GM12878 (cell line): ENCODE measurements at regions not wholly inside any gene's neighbourhood (a gene's known extent, or its start where the extent isn't known, plus 50 kb on each side); places are given as distances from the start of the nearest gene placed in this dataset.

ENCODE experiments used
- ATAC-seq: fragments of 200-7000 bp; cut with Tn5 transposase; 3 replicates; pipeline ENCODE4 v1.9.1; 2020; ENCODE audit warnings: mild to moderate bottlenecking, moderate library complexity
- BruUV-seq: library from RNA; stranded (reverse); fragments of 400-500 nt; replicated peaks from 2 replicates; lab custom pipeline; 2021; lab: Mats Ljungman, UMichigan
- CTCF ChIA-PET: fragments of 300-600 bp; sonication (Branson Sonifier 250); formaldehyde crosslinking; extraction: SDS; loops from one replicate; lab custom pipeline; 2021; ENCODE audit warnings: inconsistent platforms; lab: Yijun Ruan, JAX
- POLR2A ChIA-PET: fragments of 350-600 bp; formaldehyde crosslinking; extraction: SDS; loops from one replicate; lab custom pipeline; 2021; ENCODE audit warnings: inconsistent platforms; lab: Charles Lee
- RAD21 ChIA-PET: fragments of 300-600 bp; sonication (Branson Sonifier 250); formaldehyde crosslinking; loops from one replicate; lab custom pipeline; 2023; ENCODE audit warnings: antibody characterized with exemption; ENCODE audit not compliant: unreplicated experiment; lab: Charles Lee
- SMC1A ChIA-PET: fragments of 300-600 bp; sonication (Branson Sonifier 250); formaldehyde crosslinking; loops from one replicate; lab custom pipeline; 2023; ENCODE audit not compliant: unreplicated experiment, uncharacterized antibody; lab: Charles Lee
- DNase-seq: peaks from one replicate; pipeline ENCODE4 v3.0.0-alpha.2; 2011; ENCODE audit warnings: low read depth, low spot score
- FAIRE-seq: peaks from 3 replicates; lab custom pipeline; 2011; peaks lifted over from hg19 to GRCh38; lab: Jason Lieb, UNC
- H2AFZ ChIP-seq: 2 replicates; pipeline ENCODE4 v1.6.0; 2011; ENCODE audit warnings: low read depth, low read length, control low read depth; ENCODE audit not compliant: control insufficient read depth
- H3K27ac ChIP-seq: 2 replicates; pipeline ENCODE4 v1.5.1; 2011; ENCODE audit warnings: control low read depth; ENCODE audit not compliant: control insufficient read depth, insufficient read depth
- H3K27me3 ChIP-seq, 2 experiments: replicated peaks in 1 of 2; 2 replicates each; pipeline versions ENCODE4 v1.6.0 to v1.6.1; 2011; ENCODE audit warnings: low read length in 1 of 2; ENCODE audit not compliant: control insufficient read depth in 2 of 2, insufficient read depth in 2 of 2
- H3K36me3 ChIP-seq, 2 experiments: 2 replicates each; pipeline ENCODE4 v1.5.1; 2011; ENCODE audit warnings: low read length in 1 of 2; ENCODE audit not compliant: control insufficient read depth in 2 of 2, insufficient read depth in 2 of 2
- H3K4me1 ChIP-seq: 2 replicates; pipeline ENCODE4 v1.6.1; 2011; ENCODE audit warnings: mild to moderate bottlenecking, low read length, moderate library complexity, mixed read lengths; ENCODE audit not compliant: control insufficient read depth, insufficient read depth
- H3K4me2 ChIP-seq: 2 replicates; pipeline ENCODE4 v1.6.0; 2011; ENCODE audit warnings: control low read depth; ENCODE audit not compliant: control insufficient read depth, insufficient read depth
- H3K4me3 ChIP-seq: fragments of 200-600 bp; sonication (generic); 2 replicates; pipeline ENCODE4 v1.5.1; 2016
- H3K79me2 ChIP-seq: 2 replicates; pipeline ENCODE4 v1.6.0; 2011; ENCODE audit warnings: low read length; ENCODE audit not compliant: control insufficient read depth, insufficient read depth
- H3K9ac ChIP-seq: 2 replicates; pipeline ENCODE4 v1.8.0; 2011; ENCODE audit warnings: low read length, control low read depth, mixed read lengths; ENCODE audit not compliant: control insufficient read depth, insufficient read depth
- H3K9me3 ChIP-seq: replicated peaks from 3 replicates; pipeline ENCODE4 v1.5.1; 2011; ENCODE audit warnings: mild to moderate bottlenecking, low read length; ENCODE audit not compliant: control insufficient read depth, insufficient read depth
- H4K20me1 ChIP-seq: 2 replicates; pipeline ENCODE4 v1.6.0; 2011; ENCODE audit not compliant: control insufficient read depth, insufficient read depth
- BACH1 ChIP-seq: fragments of 450-650 bp; IDR thresholded peaks from 2 replicates; pipeline ENCODE4 v1.6.1; 2017; ENCODE audit warnings: mild to moderate bottlenecking, borderline replicate concordance
- KLF5 ChIP-seq: fragments of 450-650 bp; IDR thresholded peaks from 2 replicates; pipeline ENCODE4 v1.6.1; 2014; ENCODE audit warnings: mild to moderate bottlenecking; ENCODE audit not compliant: partially characterized antibody
- MEF2A ChIP-seq: IDR thresholded peaks from 2 replicates; pipeline ENCODE4 v1.6.1; 2011; ENCODE audit warnings: low read depth, mild to moderate bottlenecking, low read length, moderate library complexity; ENCODE audit not compliant: insufficient read depth
- MTA3 ChIP-seq: IDR thresholded peaks from 2 replicates; pipeline ENCODE4 v1.6.1; 2012; ENCODE audit warnings: low read length, inconsistent platforms, borderline replicate concordance
- NR2C2 ChIP-seq: IDR thresholded peaks from 2 replicates; pipeline ENCODE4 v1.6.1; 2011; ENCODE audit warnings: borderline replicate concordance, low read depth; ENCODE audit not compliant: control insufficient read depth, insufficient read length
- POLR2A ChIP-seq: IDR thresholded peaks from 2 replicates; pipeline ENCODE4 v1.6.1; 2011; ENCODE audit warnings: low read depth, mild to moderate bottlenecking, low read length
- RUNX3 ChIP-seq: IDR thresholded peaks from 2 replicates; pipeline ENCODE4 v1.6.1; 2012; ENCODE audit warnings: low read length, inconsistent platforms
- SMAD5 ChIP-seq: IDR thresholded peaks from 2 replicates; pipeline ENCODE4 v1.6.1; 2016; ENCODE audit warnings: antibody characterized with exemption, low read depth
- WRNIP1 ChIP-seq: IDR thresholded peaks from 2 replicates; pipeline ENCODE4 v1.6.1; 2011; ENCODE audit warnings: low read depth, low read length, improper control_type of control experiment, borderline replicate concordance
- WGBS: methylation state at CpG from one replicate; pipeline ENCODE4 v1.1.6; 2016; ENCODE audit warnings: low lambda C conversion rate; ENCODE audit not compliant: insufficient replicate concordance, insufficient coverage; ENCODE audit errors: missing lambda C conversion rate; 5-methylcytosine and 5-hydroxymethylcytosine counted together
- in situ Hi-C: fragments of 300-500 bp; cut with MboI; formaldehyde crosslinking; loops from 9 replicates; pipeline ENCODE4 v1.14.3; 2018; ENCODE audit warnings: mixed read lengths
- intact Hi-C: fragments of 100-400 bp; cut with micrococcal nuclease; formaldehyde crosslinking; loops from one replicate; pipeline ENCODE4 v1.14.2; 2022; ENCODE audit not compliant: unreplicated experiment
- TF ChIP-seq, protein P1 (sequence below): IDR thresholded peaks from 2 replicates; pipeline ENCODE4 v1.6.1; 2012; ENCODE audit warnings: low read depth, low read length, improper control_type of control experiment

DNA sequence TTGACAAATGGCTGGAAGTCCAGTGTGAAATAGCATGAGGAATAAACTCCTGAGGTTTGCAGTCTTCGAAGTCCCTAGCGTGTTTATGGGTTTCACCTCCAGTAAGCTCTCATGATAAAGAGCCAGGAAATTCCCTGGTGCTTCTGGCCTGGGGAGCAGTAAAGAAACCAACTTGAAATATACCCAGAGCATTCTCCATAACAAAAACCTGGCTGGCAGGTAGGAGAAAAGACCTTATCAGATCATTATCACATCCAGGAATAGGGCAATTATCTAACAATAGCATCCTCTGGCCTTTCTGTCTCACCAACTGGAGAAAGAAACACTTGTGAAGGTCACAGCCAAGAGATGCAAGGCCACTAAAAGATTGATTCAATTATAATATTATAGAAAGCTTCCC lies 513.6 kb upstream of the LRRTM4 start (continued):
- TF ChIP-seq BACH1 (no peak), POLR2A (no peak), WRNIP1 (no peak), SMAD5 (no peak), MTA3 (no peak), MEF2A (no peak), KLF5 (no peak), NR2C2 (no peak)
- TF ChIP-seq, protein P1, sequence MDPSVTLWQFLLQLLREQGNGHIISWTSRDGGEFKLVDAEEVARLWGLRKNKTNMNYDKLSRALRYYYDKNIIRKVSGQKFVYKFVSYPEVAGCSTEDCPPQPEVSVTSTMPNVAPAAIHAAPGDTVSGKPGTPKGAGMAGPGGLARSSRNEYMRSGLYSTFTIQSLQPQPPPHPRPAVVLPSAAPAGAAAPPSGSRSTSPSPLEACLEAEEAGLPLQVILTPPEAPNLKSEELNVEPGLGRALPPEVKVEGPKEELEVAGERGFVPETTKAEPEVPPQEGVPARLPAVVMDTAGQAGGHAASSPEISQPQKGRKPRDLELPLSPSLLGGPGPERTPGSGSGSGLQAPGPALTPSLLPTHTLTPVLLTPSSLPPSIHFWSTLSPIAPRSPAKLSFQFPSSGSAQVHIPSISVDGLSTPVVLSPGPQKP = no peak

GRCh38 chr2:78051480-78051879 lies 529.3 kb upstream of the LRRTM4 start:
- Histone ChIP-seq H4K20me1 (no peaks in the 10 kb centered on the region), H3K36me3 (no peaks in the 10 kb centered on the region), H3K4me3 (no peak overlapping the region), H3K9me3 (no peaks in the 10 kb centered on the region; the same call in 2 of the 3 replicates), H3K9ac (no peak overlapping the region), H3K4me1 (no peaks in the 10 kb centered on the region), H3K79me2 (no peaks in the 10 kb centered on the region), H3K27ac (no peak overlapping the region), H2AFZ (no peak overlapping the region), H3K4me2 (no peak overlapping the region), H3K27me3 (no peaks in the 10 kb centered on the region)
- WGBS = 1% methylated on average over 5 of the region's 5 CpGs
- FAIRE-seq (no peak), DNase-seq (no peak), ATAC-seq (no peak)
- intact Hi-C loops (no loop called here), in situ Hi-C loops (no loop called here)
- ChIA-PET POLR2A (no interaction called here), SMC1A (interaction anchor here (0.7 kb wide), 1 partner anchor 1096 kb away, joined by 3 read pairs; no protein-coding TSS in a partner anchor), RAD21 (no interaction called here), CTCF (no interaction called here)
- no TSS peak for BruUV-seq
- no peak for TF ChIP-seq RUNX3
